D721Med (cell line): ENCODE measurements at regions not wholly inside any gene's neighbourhood (a gene's known extent, or its start where the extent isn't known, plus 50 kb on each side); places are given as distances from the start of the nearest gene placed in this dataset.

ENCODE experiments used
- DNase-seq: peaks from one replicate; pipeline ENCODE4 v3.0.0; 2011; ENCODE audit warnings: low spot score; ENCODE audit not compliant: insufficient read length
- FAIRE-seq: peaks from 2 replicates; lab custom pipeline; 2011; peaks lifted over from hg19 to GRCh38; lab: Jason Lieb, UNC
- TF ChIP-seq, protein P1 (sequence below): IDR thresholded peaks from 2 replicates; pipeline ENCODE4 v1.5.1; 2012; ENCODE audit warnings: mild to moderate bottlenecking, control low read depth; ENCODE audit not compliant: insufficient read depth; ENCODE audit errors: missing control alignments

- FAIRE-seq, result no peak
- TF ChIP-seq, protein P1, sequence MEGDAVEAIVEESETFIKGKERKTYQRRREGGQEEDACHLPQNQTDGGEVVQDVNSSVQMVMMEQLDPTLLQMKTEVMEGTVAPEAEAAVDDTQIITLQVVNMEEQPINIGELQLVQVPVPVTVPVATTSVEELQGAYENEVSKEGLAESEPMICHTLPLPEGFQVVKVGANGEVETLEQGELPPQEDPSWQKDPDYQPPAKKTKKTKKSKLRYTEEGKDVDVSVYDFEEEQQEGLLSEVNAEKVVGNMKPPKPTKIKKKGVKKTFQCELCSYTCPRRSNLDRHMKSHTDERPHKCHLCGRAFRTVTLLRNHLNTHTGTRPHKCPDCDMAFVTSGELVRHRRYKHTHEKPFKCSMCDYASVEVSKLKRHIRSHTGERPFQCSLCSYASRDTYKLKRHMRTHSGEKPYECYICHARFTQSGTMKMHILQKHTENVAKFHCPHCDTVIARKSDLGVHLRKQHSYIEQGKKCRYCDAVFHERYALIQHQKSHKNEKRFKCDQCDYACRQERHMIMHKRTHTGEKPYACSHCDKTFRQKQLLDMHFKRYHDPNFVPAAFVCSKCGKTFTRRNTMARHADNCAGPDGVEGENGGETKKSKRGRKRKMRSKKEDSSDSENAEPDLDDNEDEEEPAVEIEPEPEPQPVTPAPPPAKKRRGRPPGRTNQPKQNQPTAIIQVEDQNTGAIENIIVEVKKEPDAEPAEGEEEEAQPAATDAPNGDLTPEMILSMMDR, result no peak
- no peak for DNase-seq
These were observed 95.2 kb upstream of the FBXO11 start for GRCh38 chr2:48001498-48001897.

- DNase-seq, result no peak
- TF ChIP-seq, protein P1, result no peak
- FAIRE-seq, result no peak
These were observed 99.8 kb upstream of the FBXO11 start for GRCh38 chr2:48006094-48006493.

DNA sequence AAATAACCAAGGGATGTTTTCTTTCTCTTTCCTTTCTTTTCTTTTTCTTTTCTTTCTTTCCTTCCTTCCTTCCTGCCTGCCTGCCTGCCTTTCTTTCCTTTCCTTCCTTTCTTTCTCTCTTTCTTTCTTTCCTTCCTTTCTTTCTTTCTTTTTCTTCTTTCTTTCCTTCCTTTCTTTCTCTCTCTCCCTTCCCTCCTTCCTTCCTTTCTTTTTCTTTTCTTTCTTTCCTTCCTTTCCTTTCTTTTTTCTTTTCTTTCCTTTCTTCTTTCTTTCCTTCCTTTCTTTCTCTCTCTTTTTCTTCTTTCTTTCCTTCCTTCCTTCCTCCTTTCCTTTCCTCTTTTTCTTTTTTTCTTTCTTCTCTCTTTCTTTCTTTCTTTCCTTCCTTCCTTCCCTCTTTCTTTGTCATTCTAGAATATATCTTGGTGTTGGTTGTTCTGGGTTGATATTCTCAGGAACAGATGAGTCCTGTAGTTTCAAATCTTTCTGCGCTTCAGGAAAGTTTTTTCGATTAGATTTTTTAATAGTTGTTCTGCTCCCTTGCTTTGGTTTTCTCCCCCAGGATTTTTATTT, 101.5 kb upstream of the FBXO11 start:
- DNase-seq, result no peak
- TF ChIP-seq, protein P1, result no peak
- no peak for FAIRE-seq

GRCh38 chr2:48009256-48009655, 103.0 kb upstream of the FBXO11 start:
- DNase-seq, result no peak
- TF ChIP-seq, protein P1, result no peak
- no peak for FAIRE-seq

DNA sequence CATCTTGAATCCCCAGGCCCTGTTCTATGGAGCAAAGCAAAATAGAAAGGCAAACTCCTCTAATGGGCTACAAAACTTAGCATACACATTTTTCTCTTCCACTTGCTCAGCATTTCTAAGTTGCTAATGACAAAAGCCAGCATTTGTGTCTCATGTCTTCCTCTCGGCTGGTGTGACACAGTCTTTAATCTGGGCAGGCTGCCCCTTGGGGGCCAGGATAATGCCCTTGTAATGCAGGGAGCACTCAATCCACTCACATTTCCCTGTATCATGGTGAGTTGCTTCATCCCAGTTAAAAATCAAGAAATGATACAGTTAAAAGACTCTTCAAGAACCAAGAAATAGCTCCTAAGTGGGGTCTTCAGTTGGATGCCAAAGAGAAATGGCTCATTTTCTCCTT, 109.1 kb upstream of the FBXO11 start:
- DNase-seq (no peak), FAIRE-seq (no peak)
- TF ChIP-seq, protein P1, result no peak

- DNase-seq, result no peak
- TF ChIP-seq, protein P1, result no peak
- FAIRE-seq, result no peak
These were observed 110.1 kb upstream of the FBXO11 start for GRCh38 chr2:48016225-48017019.

- FAIRE-seq (no peak), DNase-seq (no peak)
- TF ChIP-seq, protein P1, result no peak
These were observed 110.8 kb upstream of the FBXO11 start for GRCh38 chr2:48017136-48017535.
